Choroid plexus epithelial cell (primary cell): ENCODE measurements at regions not wholly inside any gene's neighbourhood (a gene's known extent, or its start where the extent isn't known, plus 50 kb on each side); places are given as distances from the start of the nearest gene placed in this dataset.

Source experiments
- DNase-seq: peaks from one replicate; pipeline ENCODE4 v3.0.0-alpha.2; 2010; ENCODE audit warnings: low read depth
- H3K4me3 ChIP-seq: 2 replicates; pipeline ENCODE4 v1.5.1; 2011; ENCODE audit warnings: low read depth, mild to moderate bottlenecking, control low read depth, low read length, moderate library complexity
- TF ChIP-seq, protein P1 (sequence below): conservative IDR thresholded peaks from 2 replicates; pipeline ENCODE4 v1.5.1; 2011; ENCODE audit warnings: low read depth, mild to moderate bottlenecking, control low read depth, inconsistent platforms, low read length, moderate library complexity

DNA sequence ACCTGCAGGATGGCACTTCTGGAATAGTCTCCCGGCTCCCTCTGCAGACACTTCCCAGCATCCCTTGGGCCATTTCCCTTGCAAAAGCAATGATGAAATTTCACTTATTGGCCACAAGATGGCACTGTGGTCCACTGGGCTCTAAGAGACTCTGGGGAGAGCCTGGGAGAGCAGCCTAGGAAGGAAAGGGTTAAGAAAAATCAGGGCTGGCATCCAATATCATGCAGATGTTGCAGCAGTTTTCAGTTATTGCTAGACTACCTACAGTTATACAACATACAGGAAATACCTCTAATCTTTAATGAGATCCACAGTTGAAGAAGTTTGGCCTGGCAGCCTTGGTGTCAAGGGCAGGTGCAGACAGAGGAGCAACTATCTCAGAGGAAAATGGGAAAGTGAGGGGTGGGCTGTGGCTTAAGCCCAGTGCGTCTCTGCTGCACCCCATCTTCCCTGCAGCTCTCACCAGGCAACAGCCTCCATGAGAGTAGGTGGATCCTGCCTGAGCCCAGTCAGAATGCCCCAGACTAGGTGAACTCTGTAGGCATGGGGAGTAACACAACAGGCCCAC is 100.2 kb upstream of the PRSS58 start:
- TF ChIP-seq, protein P1, sequence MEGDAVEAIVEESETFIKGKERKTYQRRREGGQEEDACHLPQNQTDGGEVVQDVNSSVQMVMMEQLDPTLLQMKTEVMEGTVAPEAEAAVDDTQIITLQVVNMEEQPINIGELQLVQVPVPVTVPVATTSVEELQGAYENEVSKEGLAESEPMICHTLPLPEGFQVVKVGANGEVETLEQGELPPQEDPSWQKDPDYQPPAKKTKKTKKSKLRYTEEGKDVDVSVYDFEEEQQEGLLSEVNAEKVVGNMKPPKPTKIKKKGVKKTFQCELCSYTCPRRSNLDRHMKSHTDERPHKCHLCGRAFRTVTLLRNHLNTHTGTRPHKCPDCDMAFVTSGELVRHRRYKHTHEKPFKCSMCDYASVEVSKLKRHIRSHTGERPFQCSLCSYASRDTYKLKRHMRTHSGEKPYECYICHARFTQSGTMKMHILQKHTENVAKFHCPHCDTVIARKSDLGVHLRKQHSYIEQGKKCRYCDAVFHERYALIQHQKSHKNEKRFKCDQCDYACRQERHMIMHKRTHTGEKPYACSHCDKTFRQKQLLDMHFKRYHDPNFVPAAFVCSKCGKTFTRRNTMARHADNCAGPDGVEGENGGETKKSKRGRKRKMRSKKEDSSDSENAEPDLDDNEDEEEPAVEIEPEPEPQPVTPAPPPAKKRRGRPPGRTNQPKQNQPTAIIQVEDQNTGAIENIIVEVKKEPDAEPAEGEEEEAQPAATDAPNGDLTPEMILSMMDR = peak; percentile 91
- peak; percentile 91 for DNase-seq
- no peak overlapping the region for H3K4me3 ChIP-seq

DNA sequence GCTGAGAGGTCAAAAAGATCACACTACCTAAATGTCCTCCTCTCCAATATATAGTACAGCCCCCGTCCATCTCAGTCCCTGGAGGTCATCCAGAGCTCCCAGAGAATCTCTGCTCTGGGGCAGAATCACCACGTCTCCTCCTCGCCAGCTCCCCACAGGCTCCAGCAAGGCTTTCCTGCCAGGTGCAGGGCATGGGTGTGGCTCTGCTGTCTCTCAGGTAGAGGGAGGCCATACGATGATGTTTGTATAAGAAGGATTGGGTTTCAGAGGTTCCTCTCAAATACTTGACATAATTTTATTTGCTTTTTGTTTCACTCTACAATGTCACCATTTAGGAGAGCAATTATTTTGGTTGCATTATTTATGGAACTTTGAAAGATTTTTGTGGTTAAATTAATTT is 98.3 kb upstream of the PRSS58 start:
- no peak overlapping the region for H3K4me3 ChIP-seq
- TF ChIP-seq, protein P1 = no peak
- no peak for DNase-seq

DNA sequence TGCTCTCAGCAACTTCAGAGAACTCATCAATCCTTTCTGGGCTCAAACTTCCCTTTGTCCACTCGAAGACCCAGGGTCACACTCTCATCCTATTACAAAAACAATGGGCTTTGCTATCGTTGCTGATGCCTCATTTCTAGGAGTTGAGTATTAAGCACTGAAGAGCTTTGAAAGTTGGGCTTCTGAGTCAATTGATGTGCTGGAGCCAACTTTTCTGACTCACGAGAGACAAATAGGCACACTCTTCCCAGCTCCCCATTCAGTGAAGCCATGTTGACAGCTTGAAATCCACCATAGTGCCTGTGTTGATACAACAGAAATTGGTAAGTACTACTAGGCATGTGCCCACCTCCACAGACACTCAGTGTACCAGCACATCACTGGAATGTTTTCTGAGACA is 97.5 kb upstream of the PRSS58 start:
- no peak for DNase-seq
- TF ChIP-seq, protein P1 = no peak

GRCh38 chr7:142353147-142354060 is 95.5 kb upstream of the PRSS58 start:
- H3K4me3 ChIP-seq = no peak overlapping the region
- no peak for DNase-seq
- TF ChIP-seq, protein P1 = no peak

More for the DNA sequence above, 97.5 kb upstream of the PRSS58 start:
- H3K4me3 ChIP-seq = no peak overlapping the region

GRCh38 chr7:142352543-142352942 is 94.7 kb upstream of the PRSS58 start:
- TF ChIP-seq, protein P1 = no peak
- no peak overlapping the region for H3K4me3 ChIP-seq
- no peak for DNase-seq

GRCh38 chr7:142351145-142351544 is 93.3 kb upstream of the PRSS58 start:
- TF ChIP-seq, protein P1 = no peak
- no peak for DNase-seq
- no peak overlapping the region for H3K4me3 ChIP-seq
